ENCODE measurements at regions not wholly inside any gene's neighbourhood (a gene's known extent, or its start where the extent isn't known, plus 50 kb on each side); places are given as distances from the start of the nearest gene placed in this dataset.

DNA sequence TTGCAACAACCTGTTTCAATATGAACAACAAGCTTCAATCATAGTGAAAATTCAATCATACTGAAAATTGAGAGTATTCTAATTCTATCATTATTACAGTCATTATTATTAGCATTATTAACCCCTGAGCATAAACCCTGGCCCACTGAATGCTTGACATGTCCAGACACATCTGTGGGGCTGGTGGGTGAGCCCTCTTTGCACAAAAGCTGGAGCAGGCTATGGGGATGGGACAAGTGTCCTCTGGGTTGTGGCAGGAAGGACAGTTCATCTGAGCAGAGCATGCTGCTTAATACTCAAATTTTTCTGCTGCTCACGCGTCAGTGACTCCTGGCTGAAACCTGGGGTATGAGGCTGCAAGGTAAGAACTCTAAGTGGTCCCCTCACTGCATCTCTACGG is 451.1 kb upstream of the POU3F3 start:
- Histone ChIP-seq H3K4me1 (ENCODE audit: insufficient read depth) (peaks cover 12% of the 10 kb centered on the region), H3K9me3 (ENCODE audit: low read depth) (no peaks in the 10 kb centered on the region), H4K20me1 (ENCODE audit: insufficient read depth, poor library complexity, severe bottlenecking) (no peaks in the 10 kb centered on the region), H3K27ac (no peak overlapping the region), H3K9me2 (replicated peaks; ENCODE audit: insufficient read depth) (no peaks in the 10 kb centered on the region), H3K79me2 (no peaks in the 10 kb centered on the region), H3K27me3 (no peaks in the 10 kb centered on the region), H3K4me3 (no peak overlapping the region), H3K4me2 (no peak overlapping the region), H2AFZ (no peak overlapping the region), H3K36me3 (replicated peaks; ENCODE audit: insufficient read depth, low read depth) (no peaks in the 10 kb centered on the region)
- no peak for DNase-seq (ENCODE audit: low spot score)
- WGBS (ENCODE audit: low lambda C conversion rate, missing lambda C conversion rate): 90% methylated on average over 3 of the region's 3 CpGs
- no peak for TF ChIP-seq CTCF (IDR thresholded peaks at IDR 0.05; ENCODE audit: poor library complexity)
- no peak for TF ChIP-seq EZH2 (IDR thresholded peaks at IDR 0.05; ENCODE audit: borderline replicate concordance)
- no peak for TF ChIP-seq EZH2phosphoT487 (IDR thresholded peaks at IDR 0.05; ENCODE audit: low read depth, severe bottlenecking, unreplicated experiment)

DNA sequence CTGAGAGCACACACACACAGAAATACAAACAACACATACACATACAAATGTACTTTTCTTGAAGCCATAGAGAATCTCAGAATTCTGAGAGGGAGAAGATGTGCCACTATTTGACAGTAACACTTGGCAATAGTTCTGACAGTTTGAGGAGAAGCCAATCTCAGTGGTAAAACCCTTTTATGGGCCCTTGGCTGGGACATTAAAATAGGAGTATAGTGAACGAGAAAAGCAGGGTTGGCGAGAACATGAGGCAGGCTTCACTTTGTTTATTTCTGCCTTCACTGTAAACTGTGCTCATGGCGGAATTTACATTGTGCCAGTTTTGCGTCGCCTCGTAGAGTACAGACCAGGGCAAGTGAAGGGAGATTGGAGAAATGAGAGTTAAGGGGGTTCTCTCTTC is 449.4 kb upstream of the POU3F3 start:
- Histone ChIP-seq H3K4me3 (no peak overlapping the region), H3K79me2 (no peaks in the 10 kb centered on the region), H3K9me3 (ENCODE audit: low read depth) (no peaks in the 10 kb centered on the region), H3K4me1 (ENCODE audit: insufficient read depth) (peaks cover 12% of the 10 kb centered on the region), H3K27me3 (no peaks in the 10 kb centered on the region), H4K20me1 (ENCODE audit: insufficient read depth, poor library complexity, severe bottlenecking) (no peaks in the 10 kb centered on the region), H3K9me2 (replicated peaks; ENCODE audit: insufficient read depth) (no peaks in the 10 kb centered on the region), H3K36me3 (replicated peaks; ENCODE audit: insufficient read depth, low read depth) (no peaks in the 10 kb centered on the region), H3K4me2 (peak overlapping the region; percentile 35), H3K27ac (no peak overlapping the region), H2AFZ (no peak overlapping the region)
- WGBS (ENCODE audit: low lambda C conversion rate, missing lambda C conversion rate): 67% methylated on average over 6 of the region's 6 CpGs
- DNase-seq (ENCODE audit: low spot score): no peak
- no peak for TF ChIP-seq CTCF (IDR thresholded peaks at IDR 0.05; ENCODE audit: poor library complexity)
- no peak for TF ChIP-seq EZH2 (IDR thresholded peaks at IDR 0.05; ENCODE audit: borderline replicate concordance)
- no peak for TF ChIP-seq EZH2phosphoT487 (IDR thresholded peaks at IDR 0.05; ENCODE audit: low read depth, severe bottlenecking, unreplicated experiment)

GRCh38 chr2:104405623-104406022 is 448.3 kb upstream of the POU3F3 start:
- DNase-seq (ENCODE audit: low spot score): no peak
- H3K4me3 ChIP-seq: no peak overlapping the region
- no peaks in the 10 kb centered on the region for H3K9me3 ChIP-seq (ENCODE audit: low read depth)
- no peaks in the 10 kb centered on the region for H3K9me2 ChIP-seq (replicated peaks; ENCODE audit: insufficient read depth)
- no peak overlapping the region for H3K27ac ChIP-seq
- peaks cover 12% of the 10 kb centered on the region for H3K4me1 ChIP-seq (ENCODE audit: insufficient read depth)
- 90% methylated on average over 7 of the region's 8 CpGs for WGBS (ENCODE audit: low lambda C conversion rate, missing lambda C conversion rate)
- H3K27me3 ChIP-seq: no peaks in the 10 kb centered on the region
- H2AFZ ChIP-seq: no peak overlapping the region
- H4K20me1 ChIP-seq (ENCODE audit: insufficient read depth, poor library complexity, severe bottlenecking): no peaks in the 10 kb centered on the region
- no peaks in the 10 kb centered on the region for H3K79me2 ChIP-seq
- no peaks in the 10 kb centered on the region for H3K36me3 ChIP-seq (replicated peaks; ENCODE audit: insufficient read depth, low read depth)
- H3K4me2 ChIP-seq: no peak overlapping the region
- no peak for TF ChIP-seq EZH2phosphoT487 (IDR thresholded peaks at IDR 0.05; ENCODE audit: low read depth, severe bottlenecking, unreplicated experiment)
- TF ChIP-seq CTCF (IDR thresholded peaks at IDR 0.05; ENCODE audit: poor library complexity): no peak
- no peak for TF ChIP-seq EZH2 (IDR thresholded peaks at IDR 0.05; ENCODE audit: borderline replicate concordance)

- H3K4me3 ChIP-seq: no peak overlapping the region
- H3K27ac ChIP-seq: no peak overlapping the region
- 70% methylated on average over 10 of the region's 10 CpGs for WGBS (ENCODE audit: low lambda C conversion rate, missing lambda C conversion rate)
- peaks cover 12% of the 10 kb centered on the region for H3K4me1 ChIP-seq (ENCODE audit: insufficient read depth)
- no peaks in the 10 kb centered on the region for H3K27me3 ChIP-seq
- H3K36me3 ChIP-seq (replicated peaks; ENCODE audit: insufficient read depth, low read depth): no peaks in the 10 kb centered on the region
- H4K20me1 ChIP-seq (ENCODE audit: insufficient read depth, poor library complexity, severe bottlenecking): no peaks in the 10 kb centered on the region
- no peaks in the 10 kb centered on the region for H3K79me2 ChIP-seq
- H3K4me2 ChIP-seq: no peak overlapping the region
- no peaks in the 10 kb centered on the region for H3K9me2 ChIP-seq (replicated peaks; ENCODE audit: insufficient read depth)
- H3K9me3 ChIP-seq (ENCODE audit: low read depth): no peaks in the 10 kb centered on the region
- TF ChIP-seq EZH2phosphoT487 (IDR thresholded peaks at IDR 0.05; ENCODE audit: low read depth, severe bottlenecking, unreplicated experiment): no peak
- no peak for TF ChIP-seq CTCF (IDR thresholded peaks at IDR 0.05; ENCODE audit: poor library complexity)
- no peak for TF ChIP-seq EZH2 (IDR thresholded peaks at IDR 0.05; ENCODE audit: borderline replicate concordance)
- no peak overlapping the region for H2AFZ ChIP-seq
- DNase-seq (ENCODE audit: low spot score): peak; percentile 44
These were observed 447.6 kb upstream of the POU3F3 start for GRCh38 chr2:104406261-104406726.
